ENCODE measurements at regions not wholly inside any gene's neighbourhood (a gene's known extent, or its start where the extent isn't known, plus 50 kb on each side); places are given as distances from the start of the nearest gene placed in this dataset.

DNA sequence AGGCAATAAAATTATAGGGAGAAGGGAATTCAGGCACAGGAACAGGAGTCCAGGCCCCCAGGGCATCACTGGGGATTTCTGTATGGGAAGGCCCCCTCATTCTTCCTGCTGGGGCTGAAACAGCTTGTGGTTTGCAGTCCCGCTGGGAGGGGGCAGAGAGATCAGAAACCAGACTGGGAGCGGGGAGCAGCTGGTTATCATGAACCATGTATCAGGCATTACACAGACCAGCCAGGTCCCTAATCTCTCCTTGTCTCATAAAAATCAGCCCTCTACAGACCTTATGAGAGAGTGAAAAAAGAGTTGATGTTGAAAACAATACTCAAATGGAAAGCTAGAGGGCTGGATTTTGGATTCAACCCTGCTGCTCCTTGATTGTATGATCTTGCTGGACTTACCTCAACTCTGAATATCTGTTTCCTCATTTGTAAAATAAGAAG, 93.4 kb upstream of the F3 start:
- TF ChIP-seq, protein P1, sequence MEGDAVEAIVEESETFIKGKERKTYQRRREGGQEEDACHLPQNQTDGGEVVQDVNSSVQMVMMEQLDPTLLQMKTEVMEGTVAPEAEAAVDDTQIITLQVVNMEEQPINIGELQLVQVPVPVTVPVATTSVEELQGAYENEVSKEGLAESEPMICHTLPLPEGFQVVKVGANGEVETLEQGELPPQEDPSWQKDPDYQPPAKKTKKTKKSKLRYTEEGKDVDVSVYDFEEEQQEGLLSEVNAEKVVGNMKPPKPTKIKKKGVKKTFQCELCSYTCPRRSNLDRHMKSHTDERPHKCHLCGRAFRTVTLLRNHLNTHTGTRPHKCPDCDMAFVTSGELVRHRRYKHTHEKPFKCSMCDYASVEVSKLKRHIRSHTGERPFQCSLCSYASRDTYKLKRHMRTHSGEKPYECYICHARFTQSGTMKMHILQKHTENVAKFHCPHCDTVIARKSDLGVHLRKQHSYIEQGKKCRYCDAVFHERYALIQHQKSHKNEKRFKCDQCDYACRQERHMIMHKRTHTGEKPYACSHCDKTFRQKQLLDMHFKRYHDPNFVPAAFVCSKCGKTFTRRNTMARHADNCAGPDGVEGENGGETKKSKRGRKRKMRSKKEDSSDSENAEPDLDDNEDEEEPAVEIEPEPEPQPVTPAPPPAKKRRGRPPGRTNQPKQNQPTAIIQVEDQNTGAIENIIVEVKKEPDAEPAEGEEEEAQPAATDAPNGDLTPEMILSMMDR (IDR thresholded peaks at IDR 0.05) = no peak
- no peak for TF ChIP-seq EZH2phosphoT487 (IDR thresholded peaks at IDR 0.05)
